ENCODE measurements at regions not wholly inside any gene's neighbourhood (a gene's known extent, or its start where the extent isn't known, plus 50 kb on each side); places are given as distances from the start of the nearest gene placed in this dataset.

DNA sequence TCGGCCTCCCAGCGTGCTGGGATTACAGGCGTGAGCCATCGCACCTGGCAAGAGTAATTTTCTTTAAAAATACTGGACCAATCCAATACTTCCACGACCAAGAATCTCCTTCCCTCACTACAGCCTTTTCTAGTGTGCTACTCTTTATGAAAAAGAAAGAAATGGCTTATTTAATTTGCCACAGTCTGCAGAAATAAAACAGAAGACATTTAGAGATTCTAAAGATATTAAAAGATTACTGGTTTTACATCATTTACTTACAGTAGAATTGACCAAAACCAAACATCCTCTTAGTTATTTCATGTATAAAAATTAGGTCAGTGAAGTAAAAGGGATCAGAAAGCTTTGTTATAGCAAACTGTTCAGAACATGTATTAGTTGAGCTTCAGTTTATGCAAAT is 679.6 kb downstream of the MAT2B start:
- no peaks in the 10 kb centered on the region for H3K4me1 ChIP-seq (ENCODE audit: insufficient read depth, low read length, poor library complexity, severe bottlenecking)
- H2AFZ ChIP-seq (ENCODE audit: low read length), result no peak overlapping the region
- no peak for TF ChIP-seq EZH2phosphoT487 (IDR thresholded peaks at IDR 0.05; ENCODE audit: borderline replicate concordance, low read depth, low read length)
- TF ChIP-seq, protein P1, sequence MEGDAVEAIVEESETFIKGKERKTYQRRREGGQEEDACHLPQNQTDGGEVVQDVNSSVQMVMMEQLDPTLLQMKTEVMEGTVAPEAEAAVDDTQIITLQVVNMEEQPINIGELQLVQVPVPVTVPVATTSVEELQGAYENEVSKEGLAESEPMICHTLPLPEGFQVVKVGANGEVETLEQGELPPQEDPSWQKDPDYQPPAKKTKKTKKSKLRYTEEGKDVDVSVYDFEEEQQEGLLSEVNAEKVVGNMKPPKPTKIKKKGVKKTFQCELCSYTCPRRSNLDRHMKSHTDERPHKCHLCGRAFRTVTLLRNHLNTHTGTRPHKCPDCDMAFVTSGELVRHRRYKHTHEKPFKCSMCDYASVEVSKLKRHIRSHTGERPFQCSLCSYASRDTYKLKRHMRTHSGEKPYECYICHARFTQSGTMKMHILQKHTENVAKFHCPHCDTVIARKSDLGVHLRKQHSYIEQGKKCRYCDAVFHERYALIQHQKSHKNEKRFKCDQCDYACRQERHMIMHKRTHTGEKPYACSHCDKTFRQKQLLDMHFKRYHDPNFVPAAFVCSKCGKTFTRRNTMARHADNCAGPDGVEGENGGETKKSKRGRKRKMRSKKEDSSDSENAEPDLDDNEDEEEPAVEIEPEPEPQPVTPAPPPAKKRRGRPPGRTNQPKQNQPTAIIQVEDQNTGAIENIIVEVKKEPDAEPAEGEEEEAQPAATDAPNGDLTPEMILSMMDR (conservative IDR thresholded peaks at IDR 0.05; ENCODE audit: low read length), result no peak
- no peaks in the 10 kb centered on the region for H3K9me2 ChIP-seq (ENCODE audit: insufficient read depth, low read length)
- no peaks in the 10 kb centered on the region for H4K20me1 ChIP-seq (ENCODE audit: insufficient read depth, low read length)
- H3K36me3 ChIP-seq (ENCODE audit: insufficient read depth, low read length), result no peaks in the 10 kb centered on the region
- H3K4me2 ChIP-seq (ENCODE audit: low read length), result no peak overlapping the region
- ChIA-PET POLR2A (interaction anchor here (1.2 kb wide), 1 partner anchor 504 kb away, joined by 4 read pairs; no protein-coding TSS in a partner anchor), CTCF (ENCODE audit: unreplicated experiment) (no interaction called here)
- H3K27ac ChIP-seq (ENCODE audit: low read depth, low read length, poor library complexity, severe bottlenecking), result no peak overlapping the region
- H3K4me3 ChIP-seq (ENCODE audit: low read depth, low read length, poor library complexity, severe bottlenecking), result no peak overlapping the region
- intact Hi-C loops (cut with micrococcal nuclease; ENCODE audit: unreplicated experiment), result no loop called here
- no TSS peak for BruUV-seq (replicated peaks)
- DNase-seq (ENCODE audit: low spot score), result no peak
- H3K9me3 ChIP-seq (ENCODE audit: low read length), result no peaks in the 10 kb centered on the region
- H3K79me2 ChIP-seq (ENCODE audit: insufficient read depth, low read depth, low read length), result no peaks in the 10 kb centered on the region

DNA sequence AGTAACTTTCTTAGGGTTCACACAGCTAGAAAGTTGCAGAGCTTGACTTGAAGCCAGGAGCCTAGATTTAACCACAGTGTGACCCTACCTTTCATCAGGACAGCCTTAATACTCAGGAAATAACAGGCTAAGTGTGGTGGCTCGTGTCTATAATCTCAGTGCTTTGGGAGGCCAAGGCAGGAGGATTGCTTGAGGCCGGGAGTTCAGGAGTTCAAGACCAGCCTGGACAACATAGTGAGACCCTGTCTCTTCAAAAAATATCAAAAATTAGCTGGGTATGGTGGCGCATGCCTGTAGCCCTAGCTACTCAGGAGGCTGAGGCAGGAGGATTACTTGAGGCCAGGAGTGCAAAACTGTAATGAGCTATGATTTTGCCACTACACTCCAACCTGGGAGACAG is 681.1 kb downstream of the MAT2B start:
- no peaks in the 10 kb centered on the region for H3K79me2 ChIP-seq (ENCODE audit: insufficient read depth, low read depth, low read length)
- CTCF ChIA-PET (ENCODE audit: unreplicated experiment), result no interaction called here
- no peaks in the 10 kb centered on the region for H3K4me1 ChIP-seq (ENCODE audit: insufficient read depth, low read length, poor library complexity, severe bottlenecking)
- no peak for DNase-seq (ENCODE audit: low spot score)
- H3K27ac ChIP-seq (ENCODE audit: low read depth, low read length, poor library complexity, severe bottlenecking), result no peak overlapping the region
- H4K20me1 ChIP-seq (ENCODE audit: insufficient read depth, low read length), result no peaks in the 10 kb centered on the region
- no peak overlapping the region for H2AFZ ChIP-seq (ENCODE audit: low read length)
- intact Hi-C loops (cut with micrococcal nuclease; ENCODE audit: unreplicated experiment), result no loop called here
- no peaks in the 10 kb centered on the region for H3K36me3 ChIP-seq (ENCODE audit: insufficient read depth, low read length)
- H3K9me2 ChIP-seq (ENCODE audit: insufficient read depth, low read length), result no peaks in the 10 kb centered on the region
- TF ChIP-seq, protein P1 (conservative IDR thresholded peaks at IDR 0.05; ENCODE audit: low read length), result no peak
- TF ChIP-seq EZH2phosphoT487 (IDR thresholded peaks at IDR 0.05; ENCODE audit: borderline replicate concordance, low read depth, low read length), result no peak
- POLR2A ChIA-PET, result interaction anchor here (0.6 kb wide), 1 partner anchor 95 kb away, joined by 3 read pairs; no protein-coding TSS in a partner anchor
- H3K4me3 ChIP-seq (ENCODE audit: low read depth, low read length, poor library complexity, severe bottlenecking), result no peak overlapping the region
- no peak overlapping the region for H3K4me2 ChIP-seq (ENCODE audit: low read length)
- no peaks in the 10 kb centered on the region for H3K9me3 ChIP-seq (ENCODE audit: low read length)
- BruUV-seq (replicated peaks), result no TSS peak

DNA sequence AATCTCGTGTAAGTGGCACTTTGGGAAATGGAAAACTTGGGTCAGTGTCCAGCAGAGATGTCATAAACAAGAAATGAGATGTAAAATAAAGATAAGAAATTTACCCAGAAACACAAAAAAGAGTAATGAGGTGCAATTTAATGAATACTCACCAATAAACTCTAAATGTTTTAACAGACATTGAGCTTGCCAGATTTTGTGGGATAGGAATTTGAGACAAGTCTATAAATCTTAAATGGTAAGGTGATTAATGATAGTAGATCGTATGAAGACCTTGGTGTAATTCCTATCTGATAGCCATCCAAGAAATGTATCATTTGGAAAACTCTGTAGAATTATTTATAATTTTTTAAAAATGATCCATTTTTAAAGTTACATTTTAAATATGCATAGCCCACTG is 682.4 kb downstream of the MAT2B start:
- TF ChIP-seq, protein P1 (conservative IDR thresholded peaks at IDR 0.05; ENCODE audit: low read length), result no peak
- ChIA-PET POLR2A (interaction anchor here (0.7 to 0.8 kb wide), 2 partner anchors 12 to 23 kb away, joined by 3 read pairs; no protein-coding TSS in a partner anchor), CTCF (ENCODE audit: unreplicated experiment) (no interaction called here)
- Histone ChIP-seq H3K36me3 (ENCODE audit: insufficient read depth, low read length) (no peaks in the 10 kb centered on the region), H2AFZ (ENCODE audit: low read length) (no peak overlapping the region), H3K4me3 (ENCODE audit: low read depth, low read length, poor library complexity, severe bottlenecking) (no peak overlapping the region), H3K9me2 (ENCODE audit: insufficient read depth, low read length) (no peaks in the 10 kb centered on the region), H3K4me2 (ENCODE audit: low read length) (no peak overlapping the region), H3K27ac (ENCODE audit: low read depth, low read length, poor library complexity, severe bottlenecking) (no peak overlapping the region), H4K20me1 (ENCODE audit: insufficient read depth, low read length) (no peaks in the 10 kb centered on the region), H3K79me2 (ENCODE audit: insufficient read depth, low read depth, low read length) (no peaks in the 10 kb centered on the region), H3K9me3 (ENCODE audit: low read length) (no peaks in the 10 kb centered on the region), H3K4me1 (ENCODE audit: insufficient read depth, low read length, poor library complexity, severe bottlenecking) (no peaks in the 10 kb centered on the region)
- no peak for DNase-seq (ENCODE audit: low spot score)
- intact Hi-C loops (cut with micrococcal nuclease; ENCODE audit: unreplicated experiment), result no loop called here
- BruUV-seq (replicated peaks), result no TSS peak
